ENCODE measurements at regions not wholly inside any gene's neighbourhood (a gene's known extent, or its start where the extent isn't known, plus 50 kb on each side); places are given as distances from the start of the nearest gene placed in this dataset.
"Not testable (repeated sequence)": the region's sequence is repeated elsewhere in the genome, so short reads cannot be mapped to it uniquely, and the experiment has no call there.

GRCh38 chr21:25531538-25532250 is 75.6 kb downstream of the MRPL39 start:
- H3K4me3 ChIP-seq (ENCODE audit: low read depth, low read length): not testable (repeated sequence)

- no peak for TF ChIP-seq CTCF (IDR thresholded peaks at IDR 0.05; ENCODE audit: borderline replicate concordance, insufficient read depth, low read depth, low read length)
- no peak overlapping the region for H3K4me3 ChIP-seq (ENCODE audit: low read depth, low read length)
These were observed 78.8 kb downstream of the MRPL39 start for GRCh38 chr21:25528515-25528914.

- no peak for TF ChIP-seq CTCF (IDR thresholded peaks at IDR 0.05; ENCODE audit: borderline replicate concordance, insufficient read depth, low read depth, low read length)
- H3K4me3 ChIP-seq (ENCODE audit: low read depth, low read length): no peak overlapping the region
These were observed 88.8 kb downstream of the MRPL39 start for GRCh38 chr21:25518491-25518911.

- no peak overlapping the region for H3K4me3 ChIP-seq (ENCODE audit: low read depth, low read length)
- no peak for TF ChIP-seq CTCF (IDR thresholded peaks at IDR 0.05; ENCODE audit: borderline replicate concordance, insufficient read depth, low read depth, low read length)
These were observed 91.5 kb downstream of the MRPL39 start for GRCh38 chr21:25515484-25516405.

GRCh38 chr21:25513810-25514209 is 93.5 kb downstream of the MRPL39 start:
- no peak overlapping the region for H3K4me3 ChIP-seq (ENCODE audit: low read depth, low read length)
- no peak for TF ChIP-seq CTCF (IDR thresholded peaks at IDR 0.05; ENCODE audit: borderline replicate concordance, insufficient read depth, low read depth, low read length)

- no peak overlapping the region for H3K4me3 ChIP-seq (ENCODE audit: low read depth, low read length)
- TF ChIP-seq CTCF (IDR thresholded peaks at IDR 0.05; ENCODE audit: borderline replicate concordance, insufficient read depth, low read depth, low read length): no peak
These were observed 94.9 kb downstream of the MRPL39 start for GRCh38 chr21:25512095-25513081.

GRCh38 chr21:25509862-25510261 is 97.4 kb downstream of the MRPL39 start:
- no peak overlapping the region for H3K4me3 ChIP-seq (ENCODE audit: low read depth, low read length)
- TF ChIP-seq CTCF (IDR thresholded peaks at IDR 0.05; ENCODE audit: borderline replicate concordance, insufficient read depth, low read depth, low read length): no peak
